ENCODE measurements at regions not wholly inside any gene's neighbourhood (a gene's known extent, or its start where the extent isn't known, plus 50 kb on each side); places are given as distances from the start of the nearest gene placed in this dataset.
"Not testable (repeated sequence)": the region's sequence is repeated elsewhere in the genome, so short reads cannot be mapped to it uniquely, and the experiment has no call there.

- TF ChIP-seq CTCF (conservative IDR thresholded peaks at IDR 0.05; ENCODE audit: low read depth, low read length); EZH2 (IDR thresholded peaks at IDR 0.05; ENCODE audit: borderline replicate concordance, low read depth, low read length, poor library complexity, severe bottlenecking): not testable (repeated sequence)
Observed at GRCh38 chr1:223991297-223991857, 122.5 kb upstream of the FBXO28 start.
